Right lobe of liver (tissue), 6 donors: ENCODE measurements at regions not wholly inside any gene's neighbourhood (a gene's known extent, or its start where the extent isn't known, plus 50 kb on each side); places are given as distances from the start of the nearest gene placed in this dataset.

Source experiments
- ATAC-seq, 4 donors: fragments of 200-7000 bp; cut with Tn5 transposase; one replicate each; pipeline ENCODE4 v1.9.1; 2020; ENCODE audit warnings: mild to moderate bottlenecking in 4 of 4, moderate library complexity in 4 of 4
- DNase-seq, 3 donors: peaks; one replicate each; pipeline ENCODE4 v3.0.0-alpha.2; 2020
- H3K27ac ChIP-seq, 3 donors: fragments of 200-600 bp; one replicate each; pipeline ENCODE4 v1.8.0; 2022
- H3K27me3 ChIP-seq, 2 donors: fragments of 200-600 bp; one replicate each; pipeline ENCODE4 v1.8.0; 2022
- H3K36me3 ChIP-seq, 4 donors: fragments of 200-600 bp; sonication (generic) in 1 of 4; one replicate each; pipeline versions ENCODE4 v1.5.1 to v1.8.0; 2017 to 2022; ENCODE audit warnings: control low read depth in 1 of 4
- H3K4me1 ChIP-seq, 4 donors: fragments of 200-600 bp; sonication (generic) in 1 of 4; one replicate each; pipeline versions ENCODE4 v1.5.1 to v1.8.0; 2017 to 2022; ENCODE audit warnings: control low read depth in 1 of 4
- H3K4me3 ChIP-seq, 3 donors: fragments of 200-600 bp; one replicate each; pipeline ENCODE4 v1.8.0; 2022
- H3K9me3 ChIP-seq, 4 donors: fragments of 200-600 bp; sonication (generic) in 1 of 4; one replicate each; pipeline versions ENCODE4 v1.5.1 to v1.8.0; 2017 to 2022; ENCODE audit warnings: control low read depth in 1 of 4
- POLR2A ChIP-seq: fragments of 450-650 bp; IDR thresholded peaks from one replicate; pipeline ENCODE4 v1.6.1; 2017; ENCODE audit warnings: antibody characterized with exemption, mild to moderate bottlenecking
- WGBS: methylation state at CpG from one replicate; pipeline ENCODE4 v1.1.6; 2018; ENCODE audit warnings: low coverage, low lambda C conversion rate; ENCODE audit not compliant: insufficient coverage; ENCODE audit errors: missing lambda C conversion rate; 5-methylcytosine and 5-hydroxymethylcytosine counted together
- intact Hi-C, 2 donors: fragments of 100-400 bp; cut with DNase I; formaldehyde crosslinking; loops; one replicate each; pipeline versions ENCODE4 v1.11.2 to v1.14.1; 2022
- TF ChIP-seq, protein P1 (sequence below), 4 donors: fragments of 200-600 bp in 3 of 4; fragments of 450-650 bp in 1 of 4; IDR thresholded peaks; one replicate each; pipeline versions ENCODE4 v1.5.1 to v1.8.0; 2016 to 2022; ENCODE audit warnings: antibody characterized with exemption in 4 of 4, mild to moderate bottlenecking in 2 of 4
- donor health status: DM: no; HTN: yes; CAD: no.
- donor health status: DM: no; HTN: no; CAD: no.
- donor health status: DM: no; HTN: no; CAD: no.
- donor health status: DM: no; HTN: yes; CAD: no.
- donor health status: DM: no; HTN: yes; CAD: no.

GRCh38 chr2:175854665-175855064 lies 147.4 kb downstream of the LNPK start:
- DNase-seq, result no peak
- 69% methylated on average over 6 of the region's 6 CpGs for WGBS

GRCh38 chr2:175854129-175854528 lies 147.9 kb downstream of the LNPK start:
- Histone ChIP-seq H3K27me3 (no peaks in the 10 kb centered on the region), H3K4me1 (no peaks in the 10 kb centered on the region), H3K36me3 (no peaks in the 10 kb centered on the region), H3K9me3 (no peaks in the 10 kb centered on the region), H3K27ac (no peak overlapping the region), H3K4me3 (no peak overlapping the region)
- DNase-seq (no peak), ATAC-seq (no peak)
- intact Hi-C loops, result no loop called here
- TF ChIP-seq POLR2A, result no peak
- TF ChIP-seq, protein P1, sequence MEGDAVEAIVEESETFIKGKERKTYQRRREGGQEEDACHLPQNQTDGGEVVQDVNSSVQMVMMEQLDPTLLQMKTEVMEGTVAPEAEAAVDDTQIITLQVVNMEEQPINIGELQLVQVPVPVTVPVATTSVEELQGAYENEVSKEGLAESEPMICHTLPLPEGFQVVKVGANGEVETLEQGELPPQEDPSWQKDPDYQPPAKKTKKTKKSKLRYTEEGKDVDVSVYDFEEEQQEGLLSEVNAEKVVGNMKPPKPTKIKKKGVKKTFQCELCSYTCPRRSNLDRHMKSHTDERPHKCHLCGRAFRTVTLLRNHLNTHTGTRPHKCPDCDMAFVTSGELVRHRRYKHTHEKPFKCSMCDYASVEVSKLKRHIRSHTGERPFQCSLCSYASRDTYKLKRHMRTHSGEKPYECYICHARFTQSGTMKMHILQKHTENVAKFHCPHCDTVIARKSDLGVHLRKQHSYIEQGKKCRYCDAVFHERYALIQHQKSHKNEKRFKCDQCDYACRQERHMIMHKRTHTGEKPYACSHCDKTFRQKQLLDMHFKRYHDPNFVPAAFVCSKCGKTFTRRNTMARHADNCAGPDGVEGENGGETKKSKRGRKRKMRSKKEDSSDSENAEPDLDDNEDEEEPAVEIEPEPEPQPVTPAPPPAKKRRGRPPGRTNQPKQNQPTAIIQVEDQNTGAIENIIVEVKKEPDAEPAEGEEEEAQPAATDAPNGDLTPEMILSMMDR (IDR thresholded peaks at IDR 0.05), result no peak
- 53% methylated on average over 3 of the region's 3 CpGs for WGBS

More at GRCh38 chr2:175854665-175855064, 147.4 kb downstream of the LNPK start:
- Histone ChIP-seq H3K27ac (no peak overlapping the region), H3K4me1 (no peaks in the 10 kb centered on the region), H3K4me3 (no peak overlapping the region), H3K36me3 (no peaks in the 10 kb centered on the region), H3K9me3 (no peaks in the 10 kb centered on the region), H3K27me3 (no peaks in the 10 kb centered on the region)
- intact Hi-C loops, result no loop called here
- ATAC-seq, result no peak
- TF ChIP-seq, protein P1 (IDR thresholded peaks at IDR 0.05), result no peak
- no peak for TF ChIP-seq POLR2A

DNA sequence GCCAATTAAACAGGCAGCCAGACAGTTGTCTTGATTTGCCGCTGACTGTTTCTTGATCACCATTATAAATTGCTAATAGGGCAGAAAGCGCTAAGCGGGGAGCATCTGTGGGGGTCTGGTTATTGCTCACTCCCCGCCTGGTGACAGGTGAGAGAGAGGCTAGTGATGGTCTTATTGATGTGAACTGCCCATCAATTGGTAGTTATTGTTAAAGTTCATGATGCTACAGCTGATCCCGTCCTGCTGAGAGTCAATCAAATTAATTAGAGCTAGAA lies 148.5 kb downstream of the LNPK start:
- Histone ChIP-seq H3K36me3 (no peaks in the 10 kb centered on the region), H3K4me3 (no peak overlapping the region), H3K4me1 (no peaks in the 10 kb centered on the region), H3K27ac (no peak overlapping the region), H3K9me3 (no peaks in the 10 kb centered on the region), H3K27me3 (no peaks in the 10 kb centered on the region)
- intact Hi-C loops, result no loop called here
- DNase-seq (no peak), ATAC-seq (no peak)
- 89% methylated on average over 4 of the region's 5 CpGs for WGBS
- TF ChIP-seq, protein P1 (IDR thresholded peaks at IDR 0.05), result no peak
- no peak for TF ChIP-seq POLR2A

DNA sequence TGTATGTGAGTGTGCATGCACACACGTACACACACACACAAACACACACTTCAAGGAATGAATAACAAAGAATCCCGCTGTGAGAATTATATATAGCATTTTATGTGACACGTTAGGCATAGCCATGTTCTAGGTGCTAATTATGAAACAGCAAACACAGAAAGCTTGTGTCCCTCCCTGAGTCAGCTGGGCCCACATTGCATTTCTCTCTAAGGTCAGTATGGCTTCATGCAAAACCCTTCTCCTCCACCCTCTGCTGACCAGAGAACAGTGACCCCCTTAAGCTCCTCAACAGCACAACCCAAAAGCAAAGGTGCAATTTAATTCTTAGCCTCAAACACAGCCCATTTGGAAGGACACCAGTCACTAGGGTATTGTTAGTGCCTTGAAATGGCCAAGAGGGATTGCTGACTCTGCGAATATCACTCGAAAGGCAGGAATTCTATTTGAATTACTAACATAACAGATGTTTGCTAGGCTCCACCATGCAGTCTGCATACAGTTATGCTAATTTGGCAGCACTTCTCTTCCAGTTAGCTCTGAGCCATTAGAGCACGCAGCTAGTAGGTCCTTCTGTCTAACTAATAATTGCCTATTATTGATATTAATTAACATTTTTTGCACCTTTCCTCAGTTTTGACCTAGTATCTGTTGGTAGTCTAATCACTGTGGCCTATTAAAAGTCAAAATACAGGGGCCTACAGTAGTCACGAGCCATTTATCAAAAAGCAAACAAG lies 149.0 kb downstream of the LNPK start:
- 63% methylated on average over 4 of the region's 7 CpGs for WGBS
- Histone ChIP-seq H3K4me3 (no peak overlapping the region), H3K27me3 (no peaks in the 10 kb centered on the region), H3K36me3 (no peaks in the 10 kb centered on the region), H3K27ac (no peak overlapping the region), H3K9me3 (no peaks in the 10 kb centered on the region), H3K4me1 (no peaks in the 10 kb centered on the region)
- ATAC-seq (no peak), DNase-seq (no peak)
- intact Hi-C loops, result no loop called here
- no peak for TF ChIP-seq POLR2A
- TF ChIP-seq, protein P1 (IDR thresholded peaks at IDR 0.05), result no peak

GRCh38 chr2:175847128-175847527 lies 154.9 kb downstream of the LNPK start:
- H3K9me3 ChIP-seq, result no peaks in the 10 kb centered on the region
- H3K4me1 ChIP-seq, result no peaks in the 10 kb centered on the region
- ATAC-seq, result no peak
- intact Hi-C loops, result no loop called here
- no peak for TF ChIP-seq POLR2A
- TF ChIP-seq, protein P1 (IDR thresholded peaks at IDR 0.05), result no peak
- no peaks in the 10 kb centered on the region for H3K27me3 ChIP-seq
- no peak for DNase-seq
- no peak overlapping the region for H3K27ac ChIP-seq
- H3K4me3 ChIP-seq, result no peak overlapping the region
- no peaks in the 10 kb centered on the region for H3K36me3 ChIP-seq
